HTR-8/SVneo (cell line): ENCODE measurements at regions not wholly inside any gene's neighbourhood (a gene's known extent, or its start where the extent isn't known, plus 50 kb on each side); places are given as distances from the start of the nearest gene placed in this dataset.
A peak's percentile ranks its signal among the peaks of the same experiment; 100 is the strongest.
"Not testable (repeated sequence)": the region's sequence is repeated elsewhere in the genome, so short reads cannot be mapped to it uniquely, and the experiment has no call there.

Source experiments
- DNase-seq: peaks from one replicate; pipeline ENCODE4 v3.0.0; 2011; ENCODE audit warnings: low spot score, mixed read lengths; ENCODE audit not compliant: insufficient read length
- FAIRE-seq: peaks from 2 replicates; lab custom pipeline; 2011; peaks lifted over from hg19 to GRCh38; lab: Jason Lieb, UNC

DNA sequence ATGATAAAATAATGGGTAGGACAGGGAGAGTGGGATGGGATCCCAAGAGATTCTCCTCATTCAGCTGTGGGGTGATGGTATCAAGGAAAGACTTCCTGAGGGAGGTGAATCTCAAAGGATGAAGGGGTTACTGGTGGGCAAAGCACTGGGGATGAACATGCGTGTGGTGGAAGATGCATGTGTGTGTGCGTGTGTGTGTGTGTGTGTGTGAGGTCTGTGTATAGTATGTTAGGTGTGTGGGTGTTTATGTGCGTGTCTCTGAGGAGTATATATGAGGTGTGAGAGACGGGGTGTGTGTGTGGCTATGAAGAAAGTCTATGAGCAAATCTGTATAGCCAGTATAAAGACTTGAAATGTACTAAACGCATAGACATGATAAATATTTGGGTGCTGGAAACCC, 220.0 kb upstream of the MYLIP start:
- DNase-seq (no peak), FAIRE-seq (no peak)

- DNase-seq = no peak
- no peak for FAIRE-seq
These were observed 220.9 kb upstream of the MYLIP start for GRCh38 chr6:15907914-15908518.

DNA sequence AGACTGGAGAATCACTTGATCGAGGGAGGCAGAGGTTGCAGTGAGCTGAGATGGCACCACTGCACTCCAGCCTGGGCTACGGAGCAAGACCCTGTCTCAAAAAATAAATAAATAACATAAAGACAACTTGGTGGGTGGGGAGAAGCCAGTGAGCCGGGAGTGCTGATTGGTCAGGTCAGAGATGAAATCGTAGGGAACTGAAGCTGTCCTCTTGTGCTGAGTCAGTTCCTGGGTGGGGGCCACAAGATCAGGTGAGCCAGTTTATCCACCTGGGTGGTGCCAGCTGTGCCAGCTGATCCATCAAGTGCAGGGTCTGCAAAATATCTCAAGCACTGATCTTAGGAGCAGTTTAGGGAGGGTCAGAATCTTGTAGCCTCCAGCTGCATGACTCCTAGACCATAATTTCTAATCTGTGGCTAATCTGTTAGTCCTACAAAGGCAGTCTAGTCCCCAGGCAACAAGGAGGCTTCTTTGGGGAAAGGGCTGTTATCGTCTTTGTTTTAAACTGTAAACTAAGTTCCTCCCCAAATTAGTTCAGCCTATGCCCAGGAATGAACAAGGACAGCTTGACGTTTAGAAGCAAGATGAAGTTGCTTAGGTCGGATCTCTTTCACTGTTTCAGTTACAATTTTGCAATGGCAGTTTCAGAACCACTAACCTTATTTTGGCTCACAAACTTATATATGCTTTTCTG, 221.5 kb upstream of the MYLIP start:
- not testable (repeated sequence) for FAIRE-seq, DNase-seq

DNA sequence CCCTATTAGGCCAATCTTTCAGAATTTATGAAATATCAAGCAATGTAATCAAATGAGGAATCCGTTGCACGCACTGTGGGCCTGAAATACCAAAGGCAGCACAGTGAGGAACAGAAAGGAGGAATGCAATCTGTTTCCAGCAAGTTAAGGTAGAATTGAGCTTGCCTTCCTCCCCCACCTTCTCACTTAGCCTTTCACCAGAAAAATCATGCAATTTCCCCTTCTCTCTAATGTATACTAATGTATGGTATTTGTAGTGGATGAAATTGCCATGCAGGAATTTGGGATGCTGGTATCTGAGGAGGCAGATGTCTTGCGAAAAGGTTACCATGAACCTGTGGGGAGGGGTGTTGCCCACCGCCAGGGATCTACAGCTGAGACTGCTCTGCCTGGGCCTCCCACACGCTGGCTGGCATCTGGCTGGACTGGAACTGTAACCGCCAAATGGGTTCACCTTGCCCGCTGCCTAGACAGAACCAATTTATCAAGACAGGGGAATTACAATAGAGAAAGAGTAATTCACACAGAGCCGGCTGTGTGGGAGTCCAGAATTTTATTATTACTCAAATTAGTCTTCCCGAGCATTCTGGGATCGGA, 222.4 kb upstream of the MYLIP start:
- FAIRE-seq = no peak
- DNase-seq = no peak

DNA sequence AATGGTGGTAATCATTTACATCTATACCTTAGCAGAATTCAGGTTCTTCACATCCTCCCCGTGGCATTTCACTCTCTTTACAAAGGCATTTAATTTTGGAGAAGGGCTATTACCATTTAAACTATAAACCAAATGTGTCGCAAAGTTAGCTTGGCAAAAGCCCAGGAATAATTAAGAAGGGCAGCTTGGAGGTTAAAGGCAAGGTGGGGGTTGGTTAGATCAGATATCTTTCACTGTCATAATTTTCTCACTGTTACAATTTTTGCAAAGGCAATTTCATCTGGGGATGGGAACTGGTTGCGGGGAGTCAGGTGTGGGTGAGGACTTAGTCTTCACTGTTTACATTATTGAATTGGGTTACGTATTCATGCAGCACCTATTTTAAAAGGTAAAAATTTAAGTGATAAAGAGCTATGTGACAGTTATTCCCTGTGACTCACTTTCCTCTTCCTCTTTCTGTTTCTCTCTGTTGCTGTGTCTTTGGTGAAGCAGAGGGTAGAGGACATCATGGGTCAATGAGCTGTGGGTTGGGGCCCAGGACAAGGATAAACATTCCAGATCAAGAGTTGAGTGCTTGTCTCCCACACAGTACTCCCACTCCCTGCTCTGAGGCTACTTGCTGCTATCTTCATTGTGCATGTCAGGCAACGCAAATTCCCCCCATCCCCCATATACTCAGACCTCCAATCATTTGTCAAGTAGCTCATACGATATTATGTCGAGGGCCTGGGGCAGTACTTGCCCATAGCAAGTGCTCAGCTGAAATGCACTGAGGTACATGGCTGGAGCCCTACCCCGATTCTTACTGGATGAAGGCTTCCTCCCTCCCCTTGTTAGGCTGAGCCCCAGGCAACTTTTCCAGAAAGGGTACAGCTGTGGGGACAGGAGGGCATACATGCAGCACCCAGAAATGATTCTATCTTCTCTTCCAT, 223.1 kb upstream of the MYLIP start:
- DNase-seq = peak; percentile 38
- FAIRE-seq = no peak

DNA sequence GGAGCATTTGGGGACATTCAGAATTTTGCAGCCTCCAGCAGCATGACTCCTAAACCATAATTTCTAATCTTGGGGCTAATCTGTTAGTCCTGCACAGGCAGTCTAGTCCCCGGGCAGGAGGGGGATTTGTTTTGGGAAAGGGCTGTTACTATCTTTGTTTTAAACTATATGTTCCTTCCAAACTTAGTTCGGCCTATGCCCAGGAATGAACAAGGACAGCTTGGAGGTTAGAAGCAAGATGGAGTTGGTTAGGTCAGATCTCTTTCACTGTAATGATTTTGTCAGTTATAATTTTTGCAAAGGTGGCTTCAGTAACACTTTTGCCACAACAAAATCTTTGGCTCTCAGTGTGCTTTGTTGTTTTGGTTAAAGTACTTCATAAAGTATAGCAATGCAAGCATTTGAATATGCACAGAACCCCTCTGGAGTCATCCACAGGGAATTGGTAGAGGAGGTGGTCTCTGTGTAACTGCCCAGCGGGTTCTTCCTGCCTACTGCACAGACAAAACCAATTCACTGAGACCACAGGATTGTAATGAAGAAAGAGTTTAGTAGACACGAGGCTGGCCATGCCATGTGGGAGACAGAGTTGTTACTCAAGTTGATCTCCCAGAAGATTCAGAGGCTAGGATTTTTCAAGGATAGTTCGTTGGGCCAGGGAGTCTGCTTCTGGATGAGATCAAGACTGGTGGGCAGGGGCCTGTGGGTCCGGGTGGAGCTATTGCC, 224.1 kb upstream of the MYLIP start:
- no peak for DNase-seq
- FAIRE-seq = no peak

- FAIRE-seq = no peak
- DNase-seq = no peak
These were observed 227.5 kb upstream of the MYLIP start for GRCh38 chr6:15901141-15902115.

DNA sequence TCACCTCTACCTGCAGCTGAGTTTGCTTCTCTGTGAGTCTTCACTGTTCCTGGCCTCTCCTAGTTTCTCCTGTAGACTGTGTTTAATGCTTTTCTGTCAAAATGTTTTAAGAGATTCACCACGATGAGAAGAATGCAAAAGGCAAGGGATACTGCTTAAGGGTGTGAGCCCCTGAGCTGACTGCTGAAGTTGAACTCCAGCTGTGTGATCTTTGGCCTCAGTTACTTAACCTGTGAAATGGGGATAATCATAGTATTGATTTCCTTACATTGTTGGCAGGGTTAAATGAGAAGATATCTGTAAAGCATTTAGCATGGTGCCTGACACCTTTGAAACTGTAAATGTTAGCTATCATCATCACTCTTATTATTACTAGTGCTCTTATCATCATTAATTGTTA, 230.2 kb upstream of the MYLIP start:
- FAIRE-seq (no peak), DNase-seq (no peak)

DNA sequence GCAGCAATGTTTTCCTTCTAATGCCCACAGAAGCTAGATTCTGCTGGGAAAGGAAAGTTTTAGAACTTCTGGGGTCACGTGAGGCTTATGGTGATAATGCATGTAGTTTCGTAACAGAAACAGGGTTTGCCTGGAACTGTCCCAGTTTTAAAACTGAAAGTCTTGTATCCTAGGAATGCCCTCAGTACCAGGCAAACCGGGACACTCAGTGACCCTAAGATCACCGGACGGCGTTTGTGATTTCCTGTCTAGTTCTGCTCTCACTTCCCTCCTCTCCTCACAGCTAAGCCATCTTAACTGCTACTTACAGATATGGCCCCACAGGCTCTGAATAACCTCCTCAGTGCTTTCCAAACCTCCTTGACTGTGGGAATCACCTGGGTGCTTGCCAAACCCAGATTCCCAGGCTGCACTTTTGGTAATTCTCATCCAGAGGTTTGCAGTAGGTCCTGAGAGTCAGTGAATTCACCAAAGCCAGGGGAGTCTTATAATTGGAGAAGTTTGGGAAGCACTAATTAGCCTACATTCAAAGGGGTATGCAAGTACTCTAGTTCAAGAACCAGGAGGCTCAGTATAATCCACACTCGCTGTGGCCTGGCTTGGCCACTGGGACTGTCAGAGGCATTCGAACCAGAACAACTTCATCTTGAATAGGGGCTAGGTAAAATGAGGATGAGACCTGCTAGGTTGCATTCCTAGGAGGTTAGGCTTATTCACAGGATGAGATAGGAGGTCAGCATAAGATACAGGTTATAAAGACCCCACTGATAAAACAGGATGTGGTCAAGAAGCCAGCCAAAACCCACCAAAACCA, 231.6 kb upstream of the MYLIP start:
- DNase-seq = no peak

GRCh38 chr6:15894973-15895725, 232.3 kb upstream of the DTNBP1 start:
- no peak for DNase-seq
- no peak for FAIRE-seq

More for the DNA sequence above, 231.6 kb upstream of the MYLIP start:
- no peak for FAIRE-seq

GRCh38 chr6:15893556-15894253, 230.9 kb upstream of the DTNBP1 start:
- DNase-seq (no peak), FAIRE-seq (no peak)

GRCh38 chr6:15892369-15892768, 229.5 kb upstream of the DTNBP1 start:
- DNase-seq = no peak
- no peak for FAIRE-seq

- FAIRE-seq (no peak), DNase-seq (no peak)
These were observed 226.3 kb upstream of the DTNBP1 start for GRCh38 chr6:15888798-15889772.

DNA sequence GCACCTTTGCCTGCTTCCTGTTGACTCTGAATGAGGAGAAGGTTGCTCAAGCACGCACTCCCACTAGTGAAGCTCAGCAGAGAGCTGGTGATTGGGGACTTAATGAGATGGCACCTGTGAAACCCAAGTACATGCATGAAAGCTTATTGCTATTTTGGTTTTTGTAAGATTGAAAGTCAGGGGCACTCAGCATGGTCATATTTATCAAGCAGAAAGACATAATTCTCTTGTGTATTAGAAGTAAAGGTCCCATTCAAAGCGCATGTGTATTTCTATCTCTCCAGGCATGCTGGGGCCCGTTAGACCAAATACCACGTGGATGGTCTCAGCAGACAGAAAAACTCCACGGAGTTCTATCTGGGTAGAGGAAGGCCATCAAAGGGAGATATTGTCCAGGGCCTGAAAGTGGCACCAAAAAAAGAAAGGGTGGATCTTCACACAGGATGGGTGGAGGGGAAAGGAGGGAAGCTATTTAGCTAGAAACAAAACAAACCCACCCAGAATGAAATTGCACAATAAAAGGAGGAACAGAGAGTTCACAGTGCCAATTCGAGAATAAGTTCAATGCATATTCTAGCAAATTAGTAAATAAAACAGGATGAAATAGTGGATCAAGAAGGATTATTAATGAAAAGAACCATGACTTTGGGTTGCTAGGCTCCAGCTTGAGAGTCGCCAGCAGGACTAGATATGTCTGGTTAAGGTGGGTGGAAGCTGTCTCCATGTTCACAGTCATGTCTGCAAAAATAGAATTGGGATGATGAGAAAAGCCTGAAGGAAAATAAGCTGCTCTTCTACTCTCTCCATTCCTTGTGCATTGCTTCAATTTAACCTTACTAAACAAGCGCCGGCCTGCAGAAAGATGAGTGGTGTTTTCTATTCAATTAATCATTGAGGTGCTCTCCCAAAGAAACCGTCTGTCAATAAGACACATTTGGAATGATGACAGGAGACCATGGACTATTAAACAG, 224.9 kb upstream of the DTNBP1 start:
- DNase-seq = no peak
- no peak for FAIRE-seq
